Suppressor macrophage treated with lipopolysaccharide for 4 hours (primary cell): ENCODE measurements at regions not wholly inside any gene's neighbourhood (a gene's known extent, or its start where the extent isn't known, plus 50 kb on each side); places are given as distances from the start of the nearest gene placed in this dataset.

Experiments
- DNase-seq: peaks from one replicate; pipeline ENCODE4 v3.0.0-alpha.2; 2020

DNA sequence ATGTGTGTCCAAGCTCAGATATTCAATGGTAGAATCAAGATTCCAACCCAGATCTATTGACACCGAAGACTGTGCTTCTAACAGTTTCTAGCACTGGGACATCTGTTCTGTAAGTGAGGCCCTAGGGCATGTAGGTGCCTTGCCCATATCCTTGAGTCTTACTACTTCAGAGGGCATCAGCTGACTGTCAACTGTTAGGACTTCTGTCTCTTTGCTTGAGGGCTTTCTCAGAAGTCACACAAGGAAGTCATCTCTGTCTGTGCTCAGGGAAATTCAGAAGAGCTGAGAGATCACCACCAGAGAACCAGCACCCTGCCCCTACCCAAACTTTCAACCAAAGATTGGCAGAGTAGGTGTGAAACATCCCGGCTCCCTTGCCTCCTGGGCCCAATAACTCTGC lies 403.6 kb upstream of the PROK2 start:
- DNase-seq, result no peak

DNA sequence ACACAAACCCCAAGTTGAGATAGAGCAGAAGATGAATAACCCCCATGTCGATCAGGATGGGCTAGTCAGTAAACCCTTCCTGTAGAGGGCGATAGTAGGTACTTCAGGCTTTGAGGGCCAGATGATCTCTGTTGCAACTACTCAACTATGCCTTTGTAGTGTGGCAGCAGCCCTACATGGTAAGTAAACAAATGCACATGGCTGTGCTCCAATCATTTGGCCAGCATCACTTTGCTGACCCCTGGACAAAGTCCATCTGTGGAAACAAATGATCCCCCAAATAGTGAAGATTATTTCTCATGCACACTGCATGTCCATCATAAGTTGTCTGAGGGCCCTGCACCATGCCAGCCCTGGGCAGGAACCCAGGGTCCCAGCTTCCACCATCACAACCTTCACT lies 402.2 kb upstream of the PROK2 start:
- DNase-seq, result peak; percentile 33

DNA sequence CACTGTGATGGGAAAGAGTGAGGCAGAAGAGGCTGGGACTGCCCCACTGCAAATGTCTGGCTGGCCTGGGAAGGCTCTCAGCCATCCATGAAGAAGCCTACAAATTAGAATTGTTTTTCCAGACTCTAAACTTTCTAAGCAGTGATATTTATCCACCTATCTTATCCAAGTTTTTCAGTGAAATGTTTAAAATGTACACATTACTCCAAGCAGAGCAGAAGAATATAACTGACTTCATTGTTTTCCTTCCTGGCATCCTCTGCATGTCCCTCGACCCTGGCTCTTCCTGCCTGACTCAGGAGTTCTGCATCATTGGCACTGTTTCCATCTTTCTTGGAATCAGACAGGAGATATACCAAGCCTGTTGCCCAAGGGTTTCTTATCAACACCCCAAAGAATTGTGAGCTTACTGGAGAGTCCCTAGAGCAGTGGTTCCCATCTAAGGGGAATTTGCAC lies 401.5 kb upstream of the PROK2 start:
- peak; percentile 8 for DNase-seq

DNA sequence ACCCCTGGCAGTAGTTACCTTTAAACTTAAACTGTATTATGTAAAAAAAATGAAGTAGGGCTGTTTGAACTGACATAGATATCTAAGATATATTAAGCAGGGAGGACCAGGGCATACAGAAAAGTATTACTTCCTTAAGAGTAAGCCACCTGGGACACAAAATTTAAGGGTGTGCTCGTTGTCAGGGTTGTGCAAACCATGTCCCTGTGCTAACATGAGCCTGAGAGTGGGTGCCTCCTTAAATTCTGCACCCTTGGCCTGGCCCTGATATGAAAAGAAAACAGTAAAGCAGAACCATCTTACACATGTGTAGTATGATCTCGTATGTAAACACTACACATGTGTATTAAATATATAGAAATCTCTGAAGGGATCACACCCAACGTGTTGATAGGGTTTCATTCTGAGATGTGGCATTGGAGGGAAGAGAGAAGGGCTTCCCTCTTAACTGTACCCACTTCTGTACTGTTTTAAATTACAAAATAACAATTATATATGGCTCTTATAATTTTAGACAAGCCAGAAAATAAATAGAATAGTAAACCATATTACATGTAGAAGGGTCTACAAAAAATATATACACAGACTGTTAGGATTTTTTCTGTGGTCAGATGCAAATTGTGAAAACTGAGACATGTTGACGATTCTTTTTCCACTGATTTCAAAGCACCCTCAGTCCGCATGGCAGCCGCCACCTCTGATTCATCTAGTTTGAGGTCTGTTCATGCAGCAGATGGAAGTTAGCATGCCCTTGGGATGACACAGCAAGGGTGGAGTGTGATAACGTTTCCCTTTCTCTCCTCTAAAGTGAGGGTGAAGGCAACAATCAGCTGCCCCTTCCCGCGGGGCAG lies 400.8 kb upstream of the PROK2 start:
- DNase-seq, result peak; percentile 68

DNA sequence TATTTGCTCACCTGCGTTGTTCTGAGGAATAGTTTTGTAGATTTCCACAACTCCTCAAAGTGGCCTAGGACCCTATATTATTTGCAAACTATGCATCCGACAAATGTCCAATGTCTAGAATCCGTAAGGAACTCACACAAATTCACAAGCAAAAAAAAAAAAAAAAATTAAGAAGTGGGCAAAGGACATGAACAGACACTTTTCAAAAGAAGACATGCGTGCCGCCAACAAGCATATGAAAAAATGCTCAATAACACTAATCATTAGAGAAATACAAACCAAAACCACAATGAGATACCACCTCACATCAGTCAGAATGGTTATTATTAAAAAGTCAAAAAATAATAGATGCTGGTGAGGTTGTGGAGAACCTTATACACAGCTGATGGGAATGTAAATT lies 398.5 kb upstream of the PROK2 start:
- DNase-seq, result no peak

DNA sequence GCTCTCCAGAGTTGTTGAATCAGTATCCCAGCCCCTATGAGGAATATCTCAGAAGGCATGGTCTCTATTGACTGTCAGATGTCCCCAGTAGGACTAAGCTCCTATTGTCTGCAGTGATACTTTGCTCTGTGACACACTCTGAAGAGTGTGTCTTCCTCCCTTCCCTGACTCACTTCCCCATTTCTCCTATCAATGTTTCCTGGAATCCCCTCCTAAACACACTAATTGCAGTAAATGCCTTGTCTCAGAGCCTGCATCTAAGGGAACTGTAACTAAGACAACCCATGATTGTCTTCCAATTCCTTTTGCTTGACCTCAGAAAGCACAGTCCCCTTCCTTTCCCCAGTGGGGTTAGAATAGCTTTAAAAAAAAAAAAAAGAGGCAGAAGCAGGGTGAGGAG lies 397.3 kb upstream of the PROK2 start:
- peak; percentile 66 for DNase-seq

DNA sequence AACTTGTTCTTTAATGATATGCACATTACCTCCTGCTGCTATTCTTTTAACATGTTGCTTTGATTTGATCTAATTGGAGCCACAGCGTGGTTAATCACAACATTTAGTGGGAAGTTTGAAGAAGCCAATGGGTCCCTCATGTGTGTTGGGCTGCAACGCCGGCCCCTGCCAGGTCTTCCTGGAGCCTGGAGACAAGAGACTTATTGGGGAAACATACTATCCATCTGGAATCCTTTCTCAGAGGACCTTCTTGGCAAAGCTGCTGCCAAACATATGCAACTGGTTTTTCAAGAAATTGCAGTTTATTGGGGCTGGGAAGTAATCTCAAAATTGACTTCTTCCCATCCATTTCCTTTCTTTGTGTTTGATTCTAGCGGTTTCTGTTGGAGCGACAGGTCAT lies 396.3 kb upstream of the PROK2 start:
- DNase-seq, result no peak

DNA sequence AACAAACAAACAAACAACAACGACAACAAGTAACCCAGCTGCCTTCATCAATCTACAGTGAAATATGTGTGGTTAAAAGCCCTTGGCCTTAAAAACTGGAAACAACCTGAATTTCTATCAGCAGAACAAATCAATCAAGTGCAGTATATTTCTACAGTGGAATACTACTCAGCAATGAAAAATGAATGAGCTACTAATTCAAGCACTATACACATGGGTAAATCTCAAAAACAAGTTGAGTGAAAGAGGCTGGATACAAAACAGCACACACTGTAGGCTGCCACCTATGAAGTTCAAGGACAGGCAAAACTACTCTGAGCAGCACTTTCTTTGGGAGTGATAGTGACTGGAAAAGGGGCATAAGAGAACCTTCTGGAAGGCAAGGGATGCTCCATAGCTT lies 395.5 kb upstream of the PROK2 start:
- no peak for DNase-seq

DNA sequence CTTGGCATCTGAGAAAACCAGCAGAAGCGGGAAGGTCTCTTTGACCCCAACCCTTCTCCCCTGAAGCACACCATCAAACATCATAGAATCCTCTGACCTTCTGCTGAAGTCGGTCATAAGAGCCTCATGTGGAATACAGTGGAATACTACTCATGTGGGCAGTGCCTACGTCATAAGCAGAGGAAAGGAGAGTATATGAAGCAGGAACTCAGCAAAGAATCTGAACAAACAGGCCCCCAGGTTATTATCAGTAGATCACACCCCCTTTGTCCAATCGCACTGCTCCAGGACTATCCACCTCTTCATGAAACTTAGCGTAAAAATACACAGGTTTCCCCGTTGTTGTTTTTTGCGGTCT lies 394.1 kb upstream of the PROK2 start:
- no peak for DNase-seq

DNA sequence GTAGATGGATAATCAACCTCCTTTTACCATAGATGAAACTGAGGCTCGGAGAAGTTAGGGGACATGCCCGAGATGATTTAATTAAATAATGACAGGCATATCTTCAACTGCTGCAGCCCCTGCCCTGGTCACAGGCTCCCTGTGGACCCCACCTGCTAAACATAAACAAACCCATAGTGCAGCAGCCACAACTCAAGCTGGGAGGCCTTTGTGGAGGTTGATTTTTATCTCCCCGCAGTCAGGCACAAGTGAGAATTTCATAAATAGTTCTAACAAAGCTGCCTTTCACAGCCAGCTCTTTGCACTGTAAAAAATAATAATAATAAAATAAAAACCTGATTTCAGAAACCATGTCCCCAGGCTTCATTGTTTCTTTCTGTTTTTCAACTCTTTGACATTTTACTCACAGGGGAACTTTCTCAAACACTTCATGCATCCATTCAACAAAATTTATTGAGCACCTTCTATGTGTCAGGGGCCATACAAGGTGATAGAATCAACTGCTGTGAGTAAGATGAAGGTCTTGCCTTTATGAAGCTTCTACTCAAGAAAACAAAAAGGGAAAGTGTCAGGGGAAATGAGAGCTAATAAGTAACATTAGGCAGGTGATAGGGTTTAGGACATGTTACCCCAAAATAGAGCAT lies 393.6 kb upstream of the PROK2 start:
- no peak for DNase-seq

DNA sequence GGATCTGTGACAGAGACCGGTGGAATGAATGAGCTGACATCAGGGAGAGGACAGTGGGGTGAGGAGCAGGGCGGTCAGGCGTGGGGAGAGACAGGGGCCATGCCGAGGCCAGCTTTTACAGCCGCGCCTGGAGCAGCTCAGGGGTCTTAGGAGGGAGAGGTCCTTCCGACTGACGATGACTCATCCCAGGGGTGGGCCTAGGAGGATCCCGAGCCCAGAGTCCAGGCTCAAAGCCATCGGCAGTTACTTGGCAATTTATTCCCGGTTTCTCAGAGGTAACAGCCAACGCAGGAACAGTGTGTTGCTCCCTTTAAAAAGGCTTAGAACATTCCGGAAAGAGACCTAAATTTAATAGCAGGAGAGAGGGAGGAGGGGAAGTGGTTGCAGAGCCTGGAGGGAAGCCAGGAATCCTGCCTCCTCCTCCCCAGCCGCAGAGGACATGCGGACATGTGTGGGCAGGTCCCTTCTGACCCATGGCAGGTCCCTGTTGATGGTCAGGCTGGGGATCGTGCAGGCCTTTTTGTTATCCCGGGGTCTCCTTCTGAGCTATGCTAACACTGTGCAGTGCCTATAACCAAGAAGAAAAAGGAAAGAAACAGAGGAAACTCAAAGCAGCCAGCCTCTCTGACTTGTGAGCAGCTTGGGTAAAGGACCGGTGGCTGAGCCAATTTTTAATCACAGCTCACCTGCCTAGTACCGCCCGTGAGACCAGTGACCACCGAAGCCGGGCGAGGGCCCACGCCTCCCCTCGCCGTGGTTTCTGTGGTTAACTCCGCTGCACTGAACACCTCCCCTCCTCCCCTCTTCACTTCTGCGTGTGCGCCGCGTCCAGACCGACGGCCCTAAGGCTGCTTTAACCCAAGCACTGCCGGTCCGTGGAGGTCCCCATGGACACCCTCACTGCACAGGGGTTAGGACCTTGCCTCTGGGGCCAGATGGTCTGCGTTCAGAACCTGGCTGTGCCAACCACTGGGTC lies 392.4 kb upstream of the PROK2 start:
- DNase-seq, result peak; percentile 38

DNA sequence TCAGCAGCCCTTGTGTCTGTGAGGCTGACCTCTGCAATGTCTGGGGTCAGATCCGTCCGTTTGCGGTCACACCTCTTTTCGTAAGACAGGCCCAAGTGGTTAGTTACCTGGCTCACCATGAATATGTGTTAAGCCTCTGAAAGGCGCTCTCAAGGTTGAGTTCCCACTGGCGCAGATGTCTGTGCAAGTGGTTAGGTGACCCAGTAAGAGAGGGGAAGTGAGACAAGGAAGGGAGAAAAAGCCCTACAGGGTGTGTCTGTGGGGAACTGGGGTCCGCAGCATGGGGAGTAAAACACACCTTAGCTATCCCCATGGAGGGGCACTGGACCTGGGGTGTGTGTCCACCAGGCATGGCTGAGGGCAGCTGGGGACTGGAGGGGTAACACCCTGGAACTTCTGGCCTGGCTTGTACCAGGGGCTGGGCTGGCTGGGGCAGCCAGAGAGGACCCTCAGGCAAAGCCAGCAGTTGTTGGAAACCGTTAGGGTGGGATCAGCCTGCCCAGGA lies 391.6 kb upstream of the PROK2 start:
- peak; percentile 22 for DNase-seq

DNA sequence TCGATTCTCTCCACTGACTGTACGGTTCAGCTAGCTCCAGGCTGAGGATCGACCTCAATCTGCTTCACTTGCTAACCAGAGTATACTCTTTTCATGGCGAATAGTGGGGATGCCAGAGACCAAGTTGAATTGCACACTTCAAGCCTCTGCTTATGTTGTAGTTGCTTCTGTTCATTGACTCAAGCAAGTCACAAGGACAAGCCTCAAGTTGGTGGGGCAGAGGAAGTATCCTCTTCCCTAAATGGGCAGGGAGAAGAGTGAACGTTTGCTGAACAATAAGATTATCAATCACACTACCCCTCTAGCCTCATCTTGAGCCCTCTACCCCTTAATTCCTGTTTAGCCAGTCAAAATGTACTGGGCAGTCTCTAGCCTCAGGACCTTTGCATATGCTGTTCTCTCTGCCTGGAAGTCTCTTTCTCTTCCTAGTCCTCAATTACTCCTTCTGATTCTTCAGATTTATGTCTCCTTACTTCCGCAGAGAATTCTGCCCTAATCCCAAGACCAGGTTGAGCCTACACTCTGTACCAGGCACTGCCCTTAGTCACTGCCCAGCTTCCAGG lies 390.4 kb upstream of the PROK2 start:
- peak; percentile 46 for DNase-seq

DNA sequence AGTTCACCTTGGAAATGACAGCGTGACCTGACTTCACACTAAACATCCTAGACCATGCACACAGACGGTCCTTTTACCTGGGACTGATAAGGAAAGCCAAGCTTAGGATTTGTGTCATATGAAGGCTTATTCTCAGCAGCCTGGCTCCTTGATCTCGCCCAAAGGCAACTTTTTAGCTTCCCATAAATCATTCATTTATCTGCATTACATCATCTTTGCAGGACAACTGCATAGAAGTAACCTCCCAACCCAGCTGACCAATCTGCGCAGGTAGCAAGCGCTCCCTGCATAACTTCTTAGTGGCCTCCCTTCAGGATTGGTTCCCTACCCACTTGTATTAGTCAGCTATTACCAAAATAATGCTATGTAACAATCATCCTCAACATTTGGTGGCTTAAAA lies 389.9 kb upstream of the PROK2 start:
- DNase-seq, result no peak

DNA sequence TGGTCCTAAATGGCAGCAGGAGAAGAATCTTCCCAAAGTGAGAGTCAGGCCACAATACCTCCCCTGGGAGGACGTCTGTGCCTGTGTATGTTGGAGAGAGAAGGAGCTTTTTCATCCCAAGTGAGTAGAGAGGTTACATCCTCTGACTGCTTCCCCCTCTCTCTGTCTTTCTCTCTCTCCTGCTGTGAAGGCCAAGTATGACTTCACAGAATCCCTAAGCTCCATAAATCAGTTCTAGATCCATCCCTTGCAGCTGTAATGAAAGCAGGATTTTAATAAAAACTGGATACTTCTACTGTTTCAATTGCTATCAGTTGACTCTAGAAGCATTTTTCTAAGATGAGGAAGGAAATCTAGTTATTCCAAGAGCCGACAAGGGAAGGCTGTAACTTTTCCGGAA lies 389.1 kb upstream of the PROK2 start:
- DNase-seq, result no peak

DNA sequence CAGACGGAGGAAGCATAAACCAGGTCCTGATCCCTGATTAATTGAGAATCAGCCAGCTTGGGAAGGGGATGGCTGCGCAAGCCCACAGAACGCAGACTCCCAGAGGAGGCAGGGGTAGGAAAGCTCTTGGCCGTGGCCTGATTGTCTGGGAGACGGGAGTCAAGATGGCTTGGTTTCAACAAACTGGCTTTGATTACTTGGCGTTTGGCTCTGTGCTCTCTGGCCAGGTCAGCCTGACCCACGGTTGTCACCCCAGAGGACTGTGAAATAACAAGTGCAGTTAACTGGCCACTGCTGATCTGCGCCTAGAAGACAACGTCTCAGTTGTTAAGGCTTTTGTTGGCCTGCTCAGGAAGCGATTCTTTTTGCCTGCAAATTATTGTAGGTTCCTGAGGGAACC lies 387.0 kb upstream of the PROK2 start:
- DNase-seq, result no peak

DNA sequence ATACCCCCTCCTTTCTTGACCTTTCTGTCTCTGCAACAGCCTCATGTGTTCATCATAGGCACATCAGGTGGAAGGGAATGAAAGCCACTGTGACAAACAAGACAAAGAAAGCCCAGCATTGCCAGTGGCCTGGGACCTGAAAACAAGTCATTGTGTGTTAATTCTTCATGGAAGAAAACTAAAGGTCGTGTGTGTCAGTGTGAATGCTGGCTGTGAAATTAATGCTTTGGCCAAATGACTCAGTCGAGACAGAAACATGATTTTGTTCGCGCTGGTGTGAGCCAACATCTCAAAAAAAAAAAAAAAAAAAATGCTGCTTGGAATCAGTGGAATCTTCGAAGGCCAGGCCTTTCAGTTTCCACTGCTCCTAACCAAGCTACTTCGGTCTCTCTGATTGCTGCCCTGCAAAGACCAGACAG lies 386.5 kb upstream of the PROK2 start:
- DNase-seq, result no peak

DNA sequence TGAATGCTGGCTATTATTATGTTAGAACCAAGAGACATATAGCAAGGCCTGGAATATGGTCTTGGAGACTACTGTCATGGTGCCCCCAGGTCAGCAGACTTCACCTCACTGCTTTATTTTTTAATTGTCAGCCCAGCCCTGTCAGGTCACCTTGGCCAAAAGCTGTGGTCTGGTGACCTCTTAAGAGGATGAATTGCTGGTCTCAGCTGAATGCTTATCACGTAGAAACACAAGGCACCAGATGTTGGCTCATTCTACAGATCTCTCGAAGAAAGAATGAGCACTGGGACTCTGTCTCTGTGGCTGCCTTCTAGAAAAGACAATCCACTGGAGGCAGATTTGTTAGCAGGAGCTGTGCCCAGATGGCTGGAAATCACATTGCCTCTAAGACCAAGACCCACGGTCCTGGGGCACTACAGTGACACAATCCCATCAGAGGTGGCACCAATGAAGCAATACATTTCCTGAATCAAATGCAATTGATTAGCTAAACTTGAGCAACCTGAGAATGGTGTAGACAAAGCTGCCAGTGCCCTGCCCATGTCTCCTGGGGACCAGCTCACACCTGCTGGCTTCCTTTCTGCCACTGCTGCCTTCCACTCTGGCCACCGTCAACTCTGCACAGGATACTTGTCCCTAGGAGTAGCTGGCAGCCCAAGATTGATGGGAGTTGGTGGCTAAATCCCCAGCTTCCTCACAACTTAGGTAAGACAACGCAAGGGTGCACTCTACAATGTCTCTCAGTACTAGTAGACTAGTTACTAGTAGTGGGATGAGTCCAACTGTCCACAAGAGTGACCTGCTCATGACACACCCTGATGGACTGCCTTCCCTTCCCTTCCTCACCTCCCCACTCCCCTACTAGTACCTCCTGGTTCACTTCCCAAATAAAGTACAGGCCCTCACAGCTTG lies 384.9 kb upstream of the PROK2 start:
- no peak for DNase-seq

DNA sequence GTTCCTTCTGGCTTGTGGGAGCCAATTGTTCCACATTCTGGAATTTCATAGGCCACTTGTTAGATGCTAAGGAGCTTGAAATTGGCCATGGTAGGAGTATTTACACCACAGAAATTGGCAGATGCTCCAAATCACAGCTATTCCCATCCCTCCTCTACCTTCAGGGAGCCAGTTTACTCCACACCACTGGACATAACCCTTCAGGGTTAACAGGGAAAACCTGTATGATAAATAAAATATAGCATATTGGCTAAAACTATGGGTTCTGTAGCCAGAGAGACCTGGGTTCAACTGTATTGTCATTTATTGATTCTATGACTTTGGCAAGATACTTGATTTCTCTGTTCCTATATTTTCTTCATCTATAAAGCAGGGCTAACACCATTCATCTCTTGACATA lies 384.2 kb upstream of the PROK2 start:
- DNase-seq, result no peak

DNA sequence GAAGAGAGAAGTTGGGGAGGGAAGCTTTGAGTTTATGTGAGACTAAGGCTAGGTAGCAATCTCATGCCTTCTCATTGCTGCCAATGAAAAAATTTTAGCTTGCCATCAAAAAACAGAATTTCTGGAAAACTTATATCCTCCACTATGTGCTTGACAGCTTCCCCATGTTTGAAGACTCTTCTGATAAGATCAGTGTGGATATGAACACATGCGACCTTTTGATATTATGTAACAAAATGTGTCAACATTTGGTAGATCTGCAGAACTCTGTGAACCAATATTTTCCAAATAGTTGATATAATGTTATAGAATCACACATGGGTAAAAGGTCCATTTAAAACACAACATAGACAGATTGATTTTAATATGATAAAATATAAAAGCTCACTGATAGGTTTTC lies 380.9 kb upstream of the PROK2 start:
- no peak for DNase-seq

DNA sequence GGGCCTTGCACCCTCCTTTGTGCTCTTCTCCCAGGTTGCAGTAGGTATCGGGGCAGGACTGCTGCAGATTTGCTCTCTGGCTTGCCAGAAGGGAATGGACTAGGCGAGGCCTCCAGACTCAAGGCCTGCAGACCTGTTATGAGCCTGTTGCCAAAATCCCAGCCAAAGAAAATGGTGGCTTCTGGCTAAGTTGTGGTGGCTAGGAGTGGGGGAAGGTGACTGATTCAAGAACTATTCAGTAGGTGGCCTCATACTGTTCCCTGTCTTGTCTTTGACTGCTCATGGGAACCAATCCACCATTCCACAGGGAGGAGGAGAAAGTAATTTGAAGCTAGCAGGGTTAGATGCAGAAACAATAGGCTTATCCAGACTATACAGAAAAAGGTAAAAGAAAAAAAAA lies 380.4 kb upstream of the PROK2 start:
- DNase-seq, result no peak

DNA sequence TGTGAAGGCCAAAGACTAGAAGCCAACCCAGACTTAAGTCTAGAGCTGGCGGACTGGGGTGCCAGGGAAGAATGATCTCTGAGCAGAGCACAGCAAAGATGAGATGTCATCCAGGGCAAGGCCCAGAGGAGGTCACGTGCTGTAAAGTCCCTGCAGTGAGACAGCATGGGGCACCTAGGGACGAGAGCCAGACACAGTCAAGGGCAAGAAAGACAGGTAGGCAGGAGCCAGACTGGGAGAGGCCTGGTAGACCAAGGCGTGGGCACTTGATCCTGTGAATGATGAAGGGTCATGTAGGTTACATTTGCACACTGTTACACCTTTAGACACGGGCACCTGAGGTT lies 379.7 kb upstream of the PROK2 start:
- no peak for DNase-seq
